Right renal pelvis (tissue), 4 donors: ENCODE measurements at regions not wholly inside any gene's neighbourhood (a gene's known extent, or its start where the extent isn't known, plus 50 kb on each side); places are given as distances from the start of the nearest gene placed in this dataset.
"Not testable (repeated sequence)": the region's sequence is repeated elsewhere in the genome, so short reads cannot be mapped to it uniquely, and the experiment has no call there.

Experiments used
- DNase-seq, 4 donors: peaks; one replicate each; pipeline ENCODE4 v3.0.0-alpha.2; 2013; ENCODE audit warnings: low read depth in 4 of 4, low spot score in 3 of 4, missing footprints in 1 of 4

DNA sequence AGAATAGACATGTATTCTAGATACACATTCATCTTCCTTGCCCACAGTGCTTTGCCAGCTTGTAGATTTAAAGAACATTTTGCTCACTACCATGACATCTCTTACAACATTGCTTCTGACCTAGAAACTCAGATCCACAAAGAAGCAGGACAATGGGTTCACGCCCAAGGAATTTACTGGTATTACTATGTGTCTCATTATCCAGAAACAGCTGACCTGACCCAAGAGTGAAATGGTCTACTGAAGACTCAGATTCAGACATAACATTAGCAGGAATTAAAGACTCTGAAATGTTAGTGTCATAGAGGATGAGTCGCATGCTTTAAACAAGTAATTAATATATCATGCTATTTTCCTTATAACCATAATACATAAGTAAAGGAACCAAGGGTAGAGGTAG is 731.4 kb downstream of the GALC start:
- DNase-seq: no peak

DNA sequence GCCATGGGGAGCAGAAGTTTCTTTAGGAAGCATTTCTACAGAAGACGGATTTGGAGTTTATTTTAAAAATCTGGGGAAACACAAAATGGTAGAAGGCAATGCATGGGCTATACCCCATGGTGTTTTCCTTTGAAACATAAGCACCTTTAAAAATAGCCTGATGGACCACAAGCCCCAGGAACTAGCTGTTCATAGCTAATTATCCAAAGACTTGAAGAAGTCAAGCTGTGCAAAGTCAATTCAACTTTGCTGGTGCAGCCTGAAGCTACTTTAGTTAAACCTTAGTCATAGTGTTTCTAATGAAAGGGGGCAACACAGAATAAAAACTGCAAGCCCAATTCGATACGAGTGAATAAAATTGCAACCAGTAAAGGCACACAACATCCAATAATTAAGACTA is 732.5 kb downstream of the GALC start:
- DNase-seq: no peak

- no peak for DNase-seq
Measured at GRCh38 chr14:87257421-87257820, 735.6 kb downstream of the GALC start.

DNA sequence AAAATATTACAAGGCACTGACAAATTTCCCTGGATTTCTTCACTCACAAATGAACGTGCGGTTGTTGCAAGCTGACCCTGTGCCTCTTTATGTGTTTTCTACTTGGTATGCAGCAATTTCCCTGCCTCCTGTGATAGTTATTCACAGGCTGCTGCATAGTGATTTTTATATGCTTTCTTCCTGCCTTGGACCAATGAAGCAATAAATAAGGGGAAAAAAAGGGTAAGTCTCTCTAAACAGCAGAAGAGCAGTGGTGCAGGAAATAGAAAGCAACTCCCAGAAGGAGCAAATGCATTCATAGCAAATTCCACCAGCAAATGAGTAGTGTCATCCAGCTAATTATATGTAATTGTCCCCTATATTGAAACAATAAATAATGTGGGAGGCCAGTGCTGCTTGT is 737.9 kb downstream of the GALC start:
- peak in 2 of 4 donors; percentile 29 to 40 for DNase-seq

DNA sequence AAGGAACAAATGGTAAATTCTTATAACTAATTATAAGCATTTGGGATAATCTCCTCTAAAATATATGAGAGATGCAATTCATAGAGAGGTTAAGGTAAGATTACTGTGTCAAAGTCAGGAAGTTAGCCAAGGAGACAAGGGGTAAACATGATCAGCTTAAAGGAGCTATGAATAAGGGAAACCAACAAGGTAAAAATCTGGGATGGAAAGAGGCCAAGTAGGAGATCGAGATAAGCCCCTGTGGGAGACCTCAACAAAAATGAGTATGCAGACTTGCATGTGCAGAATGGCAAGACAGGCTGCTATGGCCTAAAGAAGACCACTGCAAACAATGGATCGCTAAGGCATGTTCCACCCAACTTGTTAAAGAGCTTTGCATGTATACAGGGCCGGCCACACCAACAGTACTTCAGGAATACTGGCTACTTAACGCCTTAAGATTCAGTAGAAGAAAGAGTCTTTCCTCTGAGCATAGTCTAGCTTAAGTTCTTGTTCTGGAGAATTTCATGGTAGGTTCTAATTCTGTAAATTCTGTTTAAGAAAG is 738.6 kb downstream of the GALC start:
- DNase-seq: no peak

DNA sequence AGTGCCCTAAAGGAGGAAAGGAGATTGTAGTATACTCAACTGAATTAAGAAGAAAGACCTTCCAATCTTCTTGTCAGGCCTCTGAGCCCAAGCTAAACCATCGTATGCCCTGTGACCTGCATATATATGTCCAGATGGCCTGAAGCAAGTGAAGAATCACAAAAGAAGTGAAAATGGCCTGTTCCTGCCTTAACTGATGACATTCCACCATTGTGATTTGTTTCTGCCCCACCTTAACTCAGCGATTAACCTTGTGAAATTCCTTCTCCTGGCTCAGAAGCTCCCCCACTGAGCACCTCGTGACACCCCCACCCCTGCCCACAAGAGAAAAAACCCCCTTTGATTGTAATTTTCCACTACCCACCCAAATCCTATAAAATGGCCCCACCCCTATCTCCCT is 739.2 kb downstream of the GALC start:
- DNase-seq: not testable (repeated sequence)

DNA sequence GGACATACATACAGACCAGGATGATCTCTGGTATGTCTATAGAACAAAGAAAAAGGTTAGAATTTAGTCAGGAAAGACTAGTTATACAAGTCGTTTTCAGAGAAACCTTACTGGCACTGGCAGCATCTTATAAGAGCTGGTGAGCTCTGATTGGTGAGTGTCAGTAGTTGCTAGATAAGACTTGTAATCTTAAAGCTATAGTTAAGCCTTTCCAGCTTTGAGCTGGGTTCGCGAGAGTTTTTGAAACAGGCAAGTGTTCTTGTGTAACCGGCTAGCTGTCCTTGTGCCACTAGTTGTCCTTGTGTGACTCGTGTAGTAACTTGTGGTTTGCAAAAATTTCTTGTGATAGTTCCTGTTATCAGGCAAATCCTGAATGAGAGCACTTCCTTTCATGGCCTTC is 740.9 kb downstream of the GALC start:
- DNase-seq: no peak

- peak in 2 of 4 donors; percentile 5 for DNase-seq
Measured at GRCh38 chr14:87251011-87251410, 742.0 kb downstream of the GALC start.

DNA sequence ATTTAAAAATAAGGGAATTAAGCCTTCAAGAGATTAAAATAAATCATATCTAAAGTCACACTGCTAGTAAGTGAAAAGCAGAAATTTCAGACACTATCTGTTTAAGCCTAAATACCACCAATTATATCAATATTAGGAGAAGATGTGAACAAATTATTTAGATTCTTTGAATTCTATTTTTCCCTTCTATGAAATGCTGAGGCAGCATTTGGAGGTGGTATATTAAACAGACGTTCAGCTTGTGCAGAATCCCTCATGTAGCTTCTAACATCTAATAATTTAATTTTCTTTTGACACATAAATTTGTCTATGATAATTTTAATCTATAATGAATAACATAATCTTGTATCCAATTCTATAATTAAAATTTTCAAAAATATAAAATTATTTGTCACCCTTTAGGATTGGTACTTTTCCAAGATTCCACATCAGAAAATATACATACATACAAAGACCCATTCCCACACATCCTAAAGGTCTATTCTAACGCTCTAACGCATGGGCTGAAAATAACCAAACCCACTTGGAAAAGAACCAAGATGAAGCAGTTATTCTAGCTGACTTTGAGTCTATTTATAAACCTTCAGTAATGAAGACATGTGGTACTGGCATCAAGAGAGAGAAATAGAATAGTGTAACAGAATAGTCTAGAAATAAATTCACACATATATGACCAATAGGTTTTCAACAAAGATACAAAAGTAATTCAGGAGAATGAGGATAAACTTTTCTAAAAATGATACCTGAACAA is 751.8 kb downstream of the GALC start:
- DNase-seq: no peak

- not testable (repeated sequence) for DNase-seq
Measured at GRCh38 chr14:87240319-87240718, 752.7 kb downstream of the GALC start.

GRCh38 chr14:87233806-87234384 is 759.1 kb downstream of the GALC start:
- DNase-seq: no peak

GRCh38 chr14:87233266-87233665 is 759.7 kb downstream of the GALC start:
- no peak for DNase-seq

GRCh38 chr14:87231336-87232026 is 761.5 kb downstream of the GALC start:
- no peak for DNase-seq

DNA sequence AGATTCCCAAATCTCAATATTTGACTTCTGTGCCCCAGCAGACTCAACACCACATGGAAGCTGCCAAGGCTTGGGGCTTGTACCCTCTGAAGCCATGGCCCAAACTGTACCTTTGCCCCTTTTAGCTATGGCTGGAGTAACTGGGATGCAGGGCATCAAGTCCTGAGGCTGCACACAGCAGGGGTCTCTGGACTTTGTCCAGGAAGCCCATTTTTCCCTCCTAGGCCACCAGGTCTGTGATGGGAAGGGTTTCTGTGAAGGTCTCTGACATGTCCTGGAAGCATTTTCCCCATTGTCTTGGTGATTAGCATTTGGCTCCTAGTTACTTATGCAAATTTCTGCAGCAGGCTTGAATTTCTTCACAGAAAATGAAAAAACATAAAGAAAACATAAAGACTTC is 762.3 kb downstream of the GALC start:
- DNase-seq: no peak

DNA sequence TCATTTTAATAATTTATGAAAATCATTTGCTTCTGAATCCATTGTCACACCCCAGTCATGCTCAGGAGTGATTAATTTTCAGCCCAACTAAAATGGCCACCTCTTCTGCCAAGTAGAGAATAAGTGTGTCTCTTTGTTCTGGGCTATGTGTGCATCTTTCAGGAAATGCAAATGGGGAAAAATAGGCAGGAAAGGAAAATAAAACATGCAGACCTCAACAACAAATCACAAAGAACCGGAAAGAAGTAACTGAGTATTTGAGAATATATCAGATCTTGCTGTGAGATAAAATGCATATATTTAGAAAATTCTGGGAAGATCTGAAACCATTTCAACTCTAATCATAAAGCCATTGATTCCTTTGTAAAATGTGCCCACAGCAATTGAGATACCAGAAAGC is 763.9 kb downstream of the GALC start:
- DNase-seq: no peak

- no peak for DNase-seq
Measured at GRCh38 chr14:87217023-87217422, 776.0 kb downstream of the GALC start.

DNA sequence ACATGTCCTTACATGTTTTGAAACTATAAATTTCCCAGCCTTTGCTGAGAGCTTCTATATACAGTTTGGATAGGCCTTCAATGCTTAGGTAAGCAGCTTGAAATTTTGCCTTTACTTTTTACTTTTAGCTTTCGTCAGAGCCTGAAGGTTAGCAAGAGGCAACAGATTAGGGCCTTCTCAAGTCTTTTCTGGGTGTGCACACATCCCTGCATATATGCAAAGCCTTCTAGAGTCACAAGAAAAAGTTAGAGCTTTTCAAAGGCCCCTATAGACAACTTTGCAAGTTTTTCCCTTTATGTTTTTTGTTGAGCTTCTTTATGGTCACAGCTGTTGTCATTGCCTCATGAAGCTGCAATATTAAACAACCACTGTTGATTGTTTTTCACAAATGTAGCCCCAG is 778.4 kb downstream of the GALC start:
- no peak for DNase-seq

GRCh38 chr14:87207756-87208155 is 785.2 kb downstream of the GALC start:
- no peak for DNase-seq

GRCh38 chr14:87205811-87206210 is 787.2 kb downstream of the GALC start:
- DNase-seq: no peak

- DNase-seq: no peak
Measured at GRCh38 chr14:87203346-87203745, 789.6 kb downstream of the GALC start.

DNA sequence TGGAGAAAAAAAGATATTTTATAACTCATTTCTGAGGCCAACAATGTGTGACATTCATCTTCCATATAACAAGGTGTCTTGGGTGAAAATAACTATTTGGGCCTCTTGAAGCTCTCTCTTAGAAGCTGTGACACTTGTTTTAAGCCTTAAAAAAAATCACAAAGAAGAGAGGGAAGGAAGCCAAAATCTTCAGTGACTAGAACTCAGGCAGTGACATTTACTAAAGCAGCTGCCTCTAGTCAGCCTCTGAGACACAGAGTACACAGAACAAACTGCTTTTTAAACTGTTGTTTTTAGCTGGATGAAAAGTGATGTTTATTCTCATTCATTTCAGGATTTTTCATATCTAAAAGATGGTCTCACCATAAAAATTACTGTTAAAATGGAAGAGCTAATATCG is 793.6 kb downstream of the GALC start:
- peak in 2 of 4 donors; percentile 25 to 34 for DNase-seq

DNA sequence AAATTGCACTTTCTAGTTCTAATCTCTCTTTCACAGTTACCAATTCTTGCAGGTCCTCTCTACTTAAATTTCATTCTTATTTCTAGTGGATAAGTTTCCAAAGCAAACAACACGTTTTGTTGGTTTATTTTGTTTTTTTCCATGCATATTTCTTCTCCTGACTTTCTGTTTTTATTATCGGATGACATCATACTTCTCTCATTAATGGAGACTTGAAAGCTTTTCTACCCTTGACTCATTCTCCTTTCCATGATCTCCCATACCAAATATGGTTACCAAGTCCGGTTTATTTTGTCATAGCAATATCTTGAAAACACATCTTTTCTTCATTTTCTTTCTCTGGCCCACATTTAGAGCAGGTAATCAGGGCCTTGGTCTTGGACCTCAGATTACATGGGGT is 796.5 kb downstream of the GALC start:
- DNase-seq: no peak
